ENCODE measurements at regions not wholly inside any gene's neighbourhood (a gene's known extent, or its start where the extent isn't known, plus 50 kb on each side); places are given as distances from the start of the nearest gene placed in this dataset.

- DNase-seq = no peak
- no peak overlapping the region for H3K9ac ChIP-seq (ENCODE audit: insufficient read depth, low read length, poor library complexity, severe bottlenecking)
- H4K20me1 ChIP-seq (ENCODE audit: insufficient read depth, low read length) = no peaks in the 10 kb centered on the region
- H3K36me3 Mint-ChIP-seq = no peaks in the 10 kb centered on the region
- no peaks in the 10 kb centered on the region for H3K27me3 ChIP-seq (ENCODE audit: control insufficient read depth in 2 of 2, insufficient read depth in 2 of 2, low read length in 2 of 2)
- 80% methylated on average over 3 of the region's 7 CpGs for WGBS (ENCODE audit: insufficient coverage)
- H3K4me3 ChIP-seq (replicated peaks in 1 of 3; ENCODE audit: low read depth in 2 of 3, low read length in 3 of 3) = no peak overlapping the region
- H3K4me2 ChIP-seq (replicated peaks; ENCODE audit: extremely low read depth, low read length, poor library complexity, severe bottlenecking) = no peak overlapping the region
- no peaks in the 10 kb centered on the region for H3K36me3 ChIP-seq (replicated peaks in 1 of 2; ENCODE audit: control insufficient read depth in 1 of 2, insufficient read depth in 2 of 2, low read length in 2 of 2)
- intact Hi-C loops (cut with micrococcal nuclease) = no loop called here
- H3K9me3 Mint-ChIP-seq = peaks cover 0 to 10% (median 2%) of the 10 kb centered on the region in 7 donors
- H3K27ac ChIP-seq (ENCODE audit: low read depth in 1 of 2, low read length in 2 of 2) = no peak overlapping the region
- no peak overlapping the region for H3K27ac Mint-ChIP-seq
- no peak overlapping the region for H3K4me3 Mint-ChIP-seq
- H3K4me1 Mint-ChIP-seq = peaks cover 20% of the 10 kb centered on the region
- H3K4me1 ChIP-seq (ENCODE audit: control insufficient read depth in 1 of 2, insufficient read depth in 2 of 2, low read length in 2 of 2) = peaks cover 12 to 15% of the 10 kb centered on the region in 2 donors
- H3K27me3 Mint-ChIP-seq (ENCODE audit: low read depth in 3 of 3) = peaks cover 0 to under 1% (median 0%) of the 10 kb centered on the region in 3 donors
- H3K9me3 ChIP-seq (replicated peaks in 1 of 2; ENCODE audit: control insufficient read depth in 1 of 2, insufficient read depth in 1 of 2, low read length in 2 of 2) = no peaks in the 10 kb centered on the region
- H2AFZ ChIP-seq (ENCODE audit: insufficient read depth, low read depth, low read length, poor library complexity, severe bottlenecking) = no peak overlapping the region
- TF ChIP-seq CTCF (IDR thresholded peaks at IDR 0.05) = no peak
- no peaks in the 10 kb centered on the region for H3K79me2 ChIP-seq (ENCODE audit: insufficient read depth, low read length)
These were observed 315.8 kb upstream of the POU3F3 start for GRCh38 chr2:104538077-104538476.

DNA sequence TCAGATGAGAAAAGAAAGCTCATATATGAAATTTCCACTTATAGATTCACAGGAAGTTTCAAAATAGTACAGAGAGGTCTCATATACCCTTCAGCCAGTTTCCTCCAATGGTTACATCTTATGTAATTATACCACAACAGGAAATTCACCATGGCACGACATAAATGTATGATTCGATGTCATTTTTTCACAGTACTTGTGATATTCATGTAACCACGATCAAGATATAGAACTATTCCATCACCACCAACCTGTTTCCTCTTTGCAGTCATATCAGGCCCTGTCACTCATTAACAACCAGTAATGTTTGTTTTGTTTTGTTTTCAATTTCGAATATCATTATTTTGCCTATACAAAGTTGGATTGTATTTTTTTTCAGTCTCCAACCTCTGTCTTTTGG lies 314.3 kb upstream of the POU3F3 start:
- Mint-ChIP-seq H3K27me3 (ENCODE audit: low read depth in 3 of 3) (peaks cover 0 to 1% (median 0%) of the 10 kb centered on the region in 3 donors), H3K27ac (peak overlapping the region in 2 of 7 donors; percentile 34 to 73), H3K9me3 (peaks cover 0 to 12% (median 4%) of the 10 kb centered on the region in 7 donors), H3K4me3 (peak overlapping the region in 1 of 2 donors; percentile 69), H3K36me3 (no peaks in the 10 kb centered on the region), H3K4me1 (peaks cover 26% of the 10 kb centered on the region)
- no CpG with 5 or more reads among the region's 4 CpGs for WGBS (ENCODE audit: insufficient coverage)
- no peaks in the 10 kb centered on the region for H3K27me3 ChIP-seq (ENCODE audit: control insufficient read depth in 2 of 2, insufficient read depth in 2 of 2, low read length in 2 of 2)
- H3K4me1 ChIP-seq (ENCODE audit: control insufficient read depth in 1 of 2, insufficient read depth in 2 of 2, low read length in 2 of 2) = peaks cover 12 to 15% of the 10 kb centered on the region in 2 donors
- H3K9me3 ChIP-seq (replicated peaks in 1 of 2; ENCODE audit: control insufficient read depth in 1 of 2, insufficient read depth in 1 of 2, low read length in 2 of 2) = no peaks in the 10 kb centered on the region
- TF ChIP-seq CTCF (IDR thresholded peaks at IDR 0.05) = no peak
- peak overlapping the region; percentile 2 for H2AFZ ChIP-seq (ENCODE audit: insufficient read depth, low read depth, low read length, poor library complexity, severe bottlenecking)
- peak; percentile 20 to 43 (median 23) for DNase-seq
- no peaks in the 10 kb centered on the region for H4K20me1 ChIP-seq (ENCODE audit: insufficient read depth, low read length)
- H3K4me3 ChIP-seq (replicated peaks in 1 of 3; ENCODE audit: low read depth in 2 of 3, low read length in 3 of 3) = no peak overlapping the region
- intact Hi-C loops (cut with micrococcal nuclease) = no loop called here
- H3K27ac ChIP-seq (ENCODE audit: low read depth in 1 of 2, low read length in 2 of 2) = no peak overlapping the region
- H3K79me2 ChIP-seq (ENCODE audit: insufficient read depth, low read length) = no peaks in the 10 kb centered on the region
- peak overlapping the region; percentile 37 for H3K4me2 ChIP-seq (replicated peaks; ENCODE audit: extremely low read depth, low read length, poor library complexity, severe bottlenecking)
- H3K36me3 ChIP-seq (replicated peaks in 1 of 2; ENCODE audit: control insufficient read depth in 1 of 2, insufficient read depth in 2 of 2, low read length in 2 of 2) = no peaks in the 10 kb centered on the region
- H3K9ac ChIP-seq (ENCODE audit: insufficient read depth, low read length, poor library complexity, severe bottlenecking) = no peak overlapping the region
